ENCODE measurements at regions not wholly inside any gene's neighbourhood (a gene's known extent, or its start where the extent isn't known, plus 50 kb on each side); places are given as distances from the start of the nearest gene placed in this dataset.
"Not testable (repeated sequence)": the region's sequence is repeated elsewhere in the genome, so short reads cannot be mapped to it uniquely, and the experiment has no call there.

DNA sequence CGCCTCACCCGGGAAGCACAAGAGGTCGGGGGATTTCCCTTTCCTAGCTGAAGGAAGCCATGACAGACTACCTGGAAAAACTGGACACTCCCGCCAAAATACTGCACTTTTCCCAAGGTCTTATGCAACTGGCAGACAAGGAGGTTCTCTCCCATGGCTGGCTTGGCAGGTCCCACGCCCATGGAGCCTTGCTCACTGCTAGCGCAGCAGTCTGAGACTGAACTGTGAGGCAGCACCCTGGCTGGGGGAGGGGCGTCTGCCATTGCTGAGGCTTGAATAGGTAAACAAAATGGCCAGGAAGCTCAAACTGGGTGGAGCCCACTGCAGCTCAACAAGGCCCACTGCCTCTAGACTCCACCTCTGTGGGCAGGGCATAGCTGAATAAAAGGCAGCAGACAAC is 92.1 kb downstream of the C4BPA start:
- DNase-seq (ENCODE audit: low read depth) = not testable (repeated sequence)

DNA sequence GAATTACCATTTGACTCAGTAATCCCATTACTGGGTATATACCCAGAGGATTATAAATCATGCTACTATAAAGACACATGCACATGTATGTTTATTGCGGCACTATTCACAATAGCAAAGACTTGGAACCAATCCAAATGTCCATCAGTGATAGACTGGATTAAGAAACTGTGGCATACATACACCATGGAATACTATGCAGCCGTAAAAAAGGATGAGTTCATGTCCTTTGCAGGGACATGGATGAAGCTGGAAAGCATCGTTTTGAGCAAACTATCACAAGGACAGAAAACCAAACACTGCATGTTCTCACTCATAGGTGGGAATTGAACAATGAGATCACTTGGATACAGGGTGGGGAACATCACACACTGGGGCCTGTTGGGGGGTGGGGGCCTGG is 97.5 kb downstream of the C4BPA start:
- not testable (repeated sequence) for DNase-seq (ENCODE audit: low read depth)

DNA sequence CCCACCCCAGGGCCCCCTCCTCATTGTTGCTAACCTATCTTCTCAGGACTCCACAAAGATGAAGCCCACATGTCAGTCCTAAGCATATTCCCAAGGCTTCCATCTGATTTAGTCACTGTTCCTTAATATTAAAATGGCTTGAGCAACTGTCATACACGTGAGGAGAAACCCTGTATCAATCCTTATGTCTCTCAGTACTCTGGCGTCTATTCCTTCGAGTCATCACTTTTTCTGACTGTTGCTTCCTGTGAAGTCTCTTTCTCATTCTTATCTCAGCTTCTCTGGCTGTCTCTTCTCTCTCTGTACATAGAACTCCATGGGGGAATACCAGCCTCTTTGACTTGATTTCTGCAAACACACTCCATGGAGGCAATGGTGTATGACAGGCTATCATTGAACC is 98.4 kb downstream of the C4BPA start:
- no peak for DNase-seq (ENCODE audit: low read depth)

DNA sequence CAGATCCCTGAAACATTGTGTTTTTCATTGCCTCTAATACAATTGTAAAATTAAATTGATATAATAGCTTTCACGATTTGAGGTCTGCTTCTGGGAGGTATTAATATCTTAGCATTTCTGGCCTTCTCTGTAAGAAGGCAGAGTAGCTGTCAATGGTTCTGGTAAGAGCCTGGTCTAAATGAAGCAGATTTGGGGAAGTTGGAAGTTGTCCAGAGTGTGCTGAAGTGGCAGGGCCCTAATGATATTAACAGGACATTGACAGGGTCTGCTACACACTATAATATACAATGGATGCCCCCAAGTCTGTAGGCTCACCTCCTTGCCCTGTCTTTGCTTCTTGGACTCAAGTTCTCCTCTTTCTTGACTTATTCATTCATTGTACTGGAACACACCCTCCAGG is 99.5 kb downstream of the C4BPA start:
- DNase-seq (ENCODE audit: low read depth) = no peak

DNA sequence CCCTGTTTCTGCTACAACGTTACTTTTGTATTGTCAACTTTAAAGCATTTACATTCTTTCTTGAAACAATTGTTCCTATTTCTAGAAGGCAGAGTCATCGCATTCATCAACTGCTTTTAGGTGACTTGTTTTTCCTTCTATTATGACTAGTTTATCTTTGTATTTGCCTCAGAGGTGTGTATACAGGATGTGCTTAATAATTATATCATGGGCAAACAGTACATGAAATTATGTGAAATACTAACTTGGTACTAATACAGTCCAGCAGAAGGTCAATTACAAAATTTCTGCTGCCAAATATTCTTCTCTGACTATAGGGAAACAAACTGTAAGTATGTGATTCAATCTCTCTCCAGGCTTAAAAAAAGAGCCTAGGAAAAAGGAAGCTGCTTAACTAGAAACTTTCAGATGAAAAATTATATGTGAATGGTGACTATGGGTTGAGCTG is 101.6 kb downstream of the C4BPA start:
- no peak for DNase-seq (ENCODE audit: low read depth)

DNA sequence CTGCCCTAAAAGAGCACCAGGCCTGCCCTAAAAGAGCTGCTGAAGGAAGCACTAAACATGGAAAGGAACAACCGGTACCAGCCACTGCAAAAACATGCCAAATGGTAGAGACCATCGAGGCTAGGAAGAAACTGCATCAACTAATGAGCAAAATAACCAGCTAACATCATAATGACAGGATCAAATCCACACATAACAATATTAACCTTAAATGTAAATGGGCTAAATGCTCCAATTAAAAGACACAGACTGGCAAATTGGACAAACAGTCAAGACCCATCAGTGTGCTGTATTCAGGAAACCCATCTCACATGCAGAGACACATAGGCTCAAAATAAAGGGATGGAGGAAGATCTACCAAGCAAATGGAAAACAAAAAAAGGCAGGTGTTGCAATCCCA is 104.7 kb downstream of the C4BPA start:
- DNase-seq (ENCODE audit: low read depth) = not testable (repeated sequence)

DNA sequence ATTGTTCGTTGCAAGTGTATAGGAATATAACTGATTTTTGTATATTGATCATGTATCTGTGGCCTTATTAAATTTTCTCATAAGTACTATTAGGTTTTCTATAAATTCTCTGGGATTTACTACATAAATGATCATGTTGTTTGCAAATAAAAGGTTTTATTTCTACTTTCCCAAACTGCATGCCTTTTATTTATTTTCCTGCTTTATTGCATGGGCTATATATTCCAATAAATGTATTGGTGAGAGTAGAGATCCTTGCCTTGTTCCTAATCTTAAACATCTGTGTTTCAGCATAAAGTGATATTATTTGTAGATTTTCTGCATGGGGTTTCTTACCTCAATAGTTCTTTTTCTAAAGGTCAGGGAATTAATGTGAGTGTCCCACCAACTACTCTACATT is 107.0 kb upstream of the CD55 start:
- no peak for DNase-seq (ENCODE audit: low read depth)

DNA sequence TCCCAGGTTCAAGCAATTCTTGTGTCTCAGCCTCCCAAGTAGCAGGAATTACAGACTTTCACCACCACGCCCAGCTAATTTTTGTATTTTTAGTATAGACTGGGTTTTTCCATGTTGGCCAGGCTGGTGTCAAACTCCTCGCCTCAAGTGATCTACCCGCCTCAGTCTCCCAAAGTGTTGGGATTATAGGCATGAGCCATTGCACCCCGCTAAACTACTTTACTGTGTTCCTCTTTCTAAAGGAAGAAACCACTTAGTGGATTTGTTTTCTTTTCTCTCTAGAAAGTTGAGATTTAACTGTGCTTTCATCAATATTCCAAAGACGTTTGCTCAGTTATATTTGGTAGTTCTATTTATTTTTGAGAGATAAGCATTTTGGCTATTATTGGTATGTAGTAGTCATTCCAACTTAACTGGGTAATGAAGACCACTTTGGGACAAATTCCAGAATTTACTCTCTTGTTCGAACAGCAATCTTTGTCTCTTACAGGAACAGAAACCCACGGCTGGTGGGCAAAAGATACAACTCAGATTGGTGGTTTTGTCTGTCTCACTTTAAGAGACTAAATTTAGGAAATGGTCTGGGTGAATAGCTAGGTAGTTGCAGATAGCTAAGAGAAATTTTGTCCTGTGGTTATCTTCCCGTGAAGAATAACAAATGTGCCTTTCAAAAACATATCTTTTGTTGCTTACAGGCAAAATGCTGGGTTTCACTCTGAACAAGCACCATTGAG is 103.5 kb upstream of the CD55 start:
- no peak for DNase-seq (ENCODE audit: low read depth)

DNA sequence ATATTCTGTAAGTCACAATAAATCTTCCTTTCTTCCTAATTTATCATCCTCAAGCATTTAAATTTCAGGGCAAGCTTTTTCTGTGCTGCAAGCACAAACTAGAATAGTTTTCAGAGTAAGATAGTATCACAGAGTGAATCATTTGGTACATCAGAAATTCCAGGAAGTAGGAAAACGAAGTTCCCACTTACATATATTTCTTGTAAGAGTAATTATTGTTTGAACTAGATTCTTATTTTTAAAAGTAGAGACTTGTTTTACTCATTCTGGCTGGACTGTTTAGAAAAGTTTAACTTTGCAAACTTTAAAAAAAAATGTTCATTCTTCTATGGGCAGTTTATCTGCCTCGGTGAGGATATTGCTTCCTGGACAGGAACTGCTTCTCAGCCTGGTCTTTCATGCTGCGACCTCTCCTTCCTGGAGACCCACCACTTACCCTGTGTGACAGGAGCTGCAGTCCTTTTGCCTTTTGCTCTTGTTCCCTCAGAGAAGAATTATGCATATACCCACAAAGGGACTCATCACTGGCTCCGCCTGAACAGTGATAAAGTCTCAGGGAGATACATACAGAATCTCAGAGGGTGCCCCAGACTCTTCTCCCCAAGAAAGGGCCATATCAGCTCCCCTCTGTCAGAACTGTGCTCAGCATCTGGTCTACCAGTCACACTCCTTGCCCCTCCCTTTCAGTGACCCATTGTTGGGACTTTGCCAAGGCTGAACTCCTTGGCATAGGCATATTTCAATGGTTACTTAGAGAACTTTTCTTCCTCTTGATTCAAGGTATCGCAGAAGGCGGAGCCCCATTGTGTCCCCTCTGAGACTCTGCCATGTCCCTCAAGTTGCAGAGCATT is 102.7 kb upstream of the CD55 start:
- no peak for DNase-seq (ENCODE audit: low read depth)

DNA sequence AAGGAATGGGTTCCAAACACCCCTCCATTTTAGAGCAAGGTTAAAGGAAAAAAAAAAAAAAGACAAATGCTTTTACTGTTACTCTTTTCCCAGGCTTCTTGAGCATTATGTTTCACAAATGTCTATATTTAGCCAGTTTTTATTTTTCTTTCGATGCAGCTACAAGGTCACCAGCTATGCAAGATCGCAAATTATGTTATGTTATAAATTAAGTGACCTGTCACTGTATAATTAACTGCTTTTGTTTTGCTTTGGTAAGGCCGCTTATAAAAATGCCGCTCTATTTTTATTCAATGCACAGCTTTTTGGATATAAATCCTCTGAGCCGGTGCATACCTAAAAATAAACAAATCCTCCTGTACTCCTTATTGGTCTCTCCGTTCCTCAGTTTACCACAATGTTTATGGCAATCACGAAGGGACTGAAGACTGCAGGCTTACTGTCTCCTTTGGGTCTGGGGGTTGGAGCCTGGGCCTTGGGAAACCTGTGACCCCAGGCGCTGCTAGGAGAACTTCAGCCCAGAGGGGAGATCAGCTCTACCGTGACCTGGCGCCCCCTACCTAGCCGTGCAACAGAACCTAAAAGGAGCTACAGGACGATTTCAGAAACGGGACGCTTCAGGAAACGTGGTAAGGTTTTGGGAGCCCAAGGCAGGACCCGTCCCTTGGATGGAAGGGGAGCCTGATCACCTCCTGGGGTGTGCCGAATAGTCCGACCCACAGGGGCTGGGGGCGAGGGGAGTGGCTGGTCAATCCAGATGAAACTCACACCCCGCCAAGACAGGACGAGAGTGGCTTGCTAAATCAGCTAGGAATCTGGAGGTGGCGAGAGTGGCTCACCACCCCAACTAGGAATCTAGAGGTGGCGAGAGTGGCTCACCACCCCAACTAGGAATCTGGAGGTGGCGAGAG is 101.2 kb upstream of the CD55 start:
- DNase-seq (ENCODE audit: low read depth) = no peak

DNA sequence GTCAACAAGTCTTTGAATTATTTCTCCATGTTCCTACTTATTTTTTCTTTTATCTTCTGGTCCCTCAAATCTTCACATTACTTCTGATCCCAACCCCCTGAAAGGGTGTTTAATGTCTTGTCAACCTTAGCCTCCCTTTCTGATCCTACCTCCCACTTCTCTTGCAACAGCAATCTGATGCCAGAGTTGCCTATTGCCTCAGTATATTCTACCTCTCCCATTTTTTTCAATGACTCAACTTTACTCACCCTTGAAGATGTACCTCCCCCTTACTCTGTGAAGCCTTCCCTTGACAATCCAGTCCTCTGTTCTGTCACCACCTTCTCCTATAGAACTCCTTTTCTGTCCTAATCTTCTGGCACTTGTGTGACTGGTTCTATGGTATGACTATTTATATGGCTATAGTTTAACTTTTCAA is 99.5 kb upstream of the CD55 start:
- no peak for DNase-seq (ENCODE audit: low read depth)

DNA sequence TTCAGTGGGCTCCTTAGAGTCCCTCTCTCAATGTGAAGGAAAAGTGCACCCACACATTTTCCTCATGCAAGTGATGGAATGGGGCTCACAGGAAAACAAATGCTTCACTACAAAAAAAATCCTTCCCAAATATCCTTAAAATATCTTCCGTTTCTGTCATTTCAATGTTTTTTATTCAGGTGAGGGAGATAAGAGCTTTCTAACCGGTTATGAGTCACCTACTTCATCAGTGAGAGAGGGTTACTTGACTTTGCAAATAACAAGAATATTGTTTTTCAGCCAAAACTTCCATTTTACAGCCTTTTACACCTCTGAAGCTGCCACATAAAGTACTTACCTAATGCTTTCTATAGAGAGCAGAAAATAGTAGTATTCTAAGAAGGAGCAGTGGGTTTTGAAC is 98.3 kb upstream of the CD55 start:
- no peak for DNase-seq (ENCODE audit: low read depth)

DNA sequence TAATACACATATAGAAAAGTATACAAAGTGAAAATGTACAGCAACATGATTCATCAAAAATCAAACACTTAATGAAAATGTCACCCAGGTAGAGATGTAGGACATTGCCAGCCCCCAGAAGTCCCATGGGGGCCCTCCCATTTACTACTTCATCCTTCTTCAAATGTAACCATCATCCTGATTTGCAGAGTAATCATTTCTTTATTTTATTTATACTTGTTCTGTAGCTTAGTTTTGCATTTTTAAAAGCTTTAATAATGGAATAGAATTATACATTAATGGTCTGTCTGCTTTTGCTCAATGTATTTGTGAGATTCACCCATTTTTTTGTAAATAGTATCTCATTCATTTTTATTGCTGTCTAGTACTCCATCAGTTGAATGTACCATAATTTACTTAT is 96.8 kb upstream of the CD55 start:
- DNase-seq (ENCODE audit: low read depth) = no peak

DNA sequence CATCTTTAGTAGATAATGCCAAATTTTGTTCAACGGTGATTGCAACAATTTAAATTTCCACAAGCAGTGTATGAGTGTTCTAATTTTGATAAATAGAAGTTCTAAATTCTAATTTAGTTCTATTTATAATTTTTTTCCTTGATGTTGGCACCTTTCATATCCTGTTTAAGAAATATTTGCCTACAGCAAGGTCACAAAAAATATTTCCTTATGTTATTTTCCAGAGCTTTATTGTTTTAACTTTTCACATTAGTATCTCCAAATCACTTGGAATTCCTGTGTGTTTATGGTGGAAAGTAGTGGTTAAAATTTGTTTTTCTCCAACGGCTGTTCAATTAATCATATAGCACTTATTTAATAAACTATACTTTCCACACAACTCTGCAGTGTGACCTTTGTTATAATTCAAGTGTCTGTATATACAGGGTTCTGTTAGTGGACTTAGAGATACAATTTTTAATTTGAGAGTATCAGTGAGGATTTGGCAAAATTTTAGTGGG is 94.3 kb upstream of the CD55 start:
- no peak for DNase-seq (ENCODE audit: low read depth)

DNA sequence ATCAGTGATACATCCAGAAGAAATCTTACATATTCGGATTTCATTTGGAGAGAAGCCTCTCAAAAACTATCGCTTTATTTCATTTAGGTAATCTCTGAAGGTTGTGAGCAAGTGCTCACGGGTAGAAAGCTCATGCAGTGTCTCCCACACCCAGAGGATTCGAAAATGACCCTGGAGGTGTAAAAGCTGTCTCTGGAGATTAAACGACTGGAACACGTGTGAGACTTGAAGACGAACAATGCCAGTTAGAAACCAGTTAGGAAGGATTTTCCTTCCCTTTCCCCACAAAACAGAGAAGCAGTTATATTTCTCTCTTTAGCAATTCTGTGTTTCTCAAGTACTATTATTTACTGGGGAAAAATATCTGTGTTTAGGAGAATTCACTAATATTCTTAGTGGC is 92.5 kb upstream of the CD55 start:
- no peak for DNase-seq (ENCODE audit: low read depth)

DNA sequence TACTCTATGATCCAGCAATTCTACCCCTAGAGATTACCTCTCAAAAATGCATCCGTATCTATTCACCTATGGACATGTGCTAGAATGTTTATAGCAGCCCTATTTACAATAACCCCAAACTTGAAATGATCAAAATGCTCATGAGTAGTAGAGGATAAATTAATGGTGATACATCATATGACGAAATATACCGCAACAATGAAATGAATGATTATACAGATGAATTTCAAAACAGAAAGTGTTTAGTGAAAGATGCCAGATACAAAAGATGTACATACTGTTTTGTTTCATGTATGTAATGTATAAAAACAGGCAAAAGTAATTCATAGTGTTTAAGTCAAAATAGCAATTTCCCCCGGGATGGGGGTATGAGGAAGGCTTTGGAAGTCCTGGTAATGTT is 91.0 kb upstream of the CD55 start:
- DNase-seq (ENCODE audit: low read depth) = no peak

DNA sequence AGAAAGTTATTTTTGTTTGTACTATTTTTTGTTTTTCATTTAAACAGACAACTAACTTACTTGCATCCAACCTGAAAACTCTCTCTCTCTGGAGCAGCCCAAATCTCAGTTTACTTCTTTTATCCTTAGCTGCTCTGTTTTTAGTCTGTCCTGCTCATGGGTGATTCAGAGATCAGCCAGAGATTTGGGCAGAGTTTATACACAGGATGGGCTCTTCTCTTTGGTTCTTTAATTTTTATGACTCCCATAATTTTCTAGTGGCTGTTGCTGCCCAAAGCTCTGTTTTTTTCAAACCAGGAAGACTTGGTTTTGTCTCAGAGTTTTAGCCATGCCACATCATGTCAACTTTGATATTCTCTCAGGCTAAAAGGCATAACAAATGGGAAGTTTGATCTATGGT is 86.8 kb upstream of the CD55 start:
- DNase-seq (ENCODE audit: low read depth) = no peak

DNA sequence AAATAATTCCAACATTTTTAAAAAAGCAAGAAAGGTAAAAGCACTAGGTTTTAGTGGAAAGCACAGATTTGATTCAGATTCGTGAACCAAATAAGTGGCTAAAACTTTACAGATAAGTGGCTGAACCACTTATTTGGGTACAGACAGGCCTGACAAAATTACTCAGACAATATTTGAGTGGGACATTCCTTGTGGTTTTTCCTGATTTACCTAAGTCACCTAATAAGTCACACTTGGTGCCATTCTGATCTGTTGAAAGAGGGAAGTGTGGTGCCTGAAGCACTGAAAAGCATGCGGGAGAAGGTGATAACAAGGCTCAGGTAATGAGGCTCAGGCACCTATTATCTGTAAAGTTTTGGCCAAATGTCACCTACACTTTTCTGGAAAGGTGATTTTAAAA is 81.6 kb upstream of the CD55 start:
- DNase-seq (ENCODE audit: low read depth) = no peak

DNA sequence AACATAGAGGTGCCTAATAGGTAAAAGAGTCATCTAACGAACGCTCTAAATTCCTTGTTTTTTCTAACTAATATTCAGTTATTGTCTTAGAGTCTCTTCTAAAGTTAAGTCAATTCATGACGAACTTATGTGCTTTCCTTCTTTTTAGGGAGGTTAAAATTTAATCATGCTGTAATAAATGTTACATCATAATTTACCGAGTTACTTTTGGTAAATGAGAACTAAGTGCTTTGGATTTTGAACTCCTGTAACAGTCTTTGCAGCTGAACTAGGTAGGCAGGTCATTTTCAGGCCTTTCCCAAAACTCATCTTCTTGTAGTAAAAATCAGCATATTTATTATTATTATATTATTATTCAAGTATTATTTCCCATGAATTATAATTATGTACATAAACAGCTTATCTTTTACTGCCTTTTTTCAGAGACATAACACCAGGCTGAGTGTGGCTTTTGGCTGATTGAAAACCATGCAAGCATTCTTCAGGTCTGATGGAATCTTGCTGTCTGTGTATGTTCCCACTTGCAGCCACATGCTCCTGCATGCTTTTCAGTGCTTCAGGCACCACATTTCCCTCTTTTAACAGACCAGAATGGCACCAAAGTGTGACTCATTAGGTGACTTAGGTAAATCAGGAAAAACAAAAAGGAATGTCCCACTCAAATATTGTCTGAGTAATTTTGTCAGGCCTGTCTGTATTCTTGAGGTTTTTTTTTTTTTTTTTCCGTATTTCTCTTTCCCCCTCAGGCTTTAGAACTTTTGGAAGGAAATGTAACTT is 81.0 kb upstream of the CD55 start:
- DNase-seq (ENCODE audit: low read depth) = peak; percentile 70

DNA sequence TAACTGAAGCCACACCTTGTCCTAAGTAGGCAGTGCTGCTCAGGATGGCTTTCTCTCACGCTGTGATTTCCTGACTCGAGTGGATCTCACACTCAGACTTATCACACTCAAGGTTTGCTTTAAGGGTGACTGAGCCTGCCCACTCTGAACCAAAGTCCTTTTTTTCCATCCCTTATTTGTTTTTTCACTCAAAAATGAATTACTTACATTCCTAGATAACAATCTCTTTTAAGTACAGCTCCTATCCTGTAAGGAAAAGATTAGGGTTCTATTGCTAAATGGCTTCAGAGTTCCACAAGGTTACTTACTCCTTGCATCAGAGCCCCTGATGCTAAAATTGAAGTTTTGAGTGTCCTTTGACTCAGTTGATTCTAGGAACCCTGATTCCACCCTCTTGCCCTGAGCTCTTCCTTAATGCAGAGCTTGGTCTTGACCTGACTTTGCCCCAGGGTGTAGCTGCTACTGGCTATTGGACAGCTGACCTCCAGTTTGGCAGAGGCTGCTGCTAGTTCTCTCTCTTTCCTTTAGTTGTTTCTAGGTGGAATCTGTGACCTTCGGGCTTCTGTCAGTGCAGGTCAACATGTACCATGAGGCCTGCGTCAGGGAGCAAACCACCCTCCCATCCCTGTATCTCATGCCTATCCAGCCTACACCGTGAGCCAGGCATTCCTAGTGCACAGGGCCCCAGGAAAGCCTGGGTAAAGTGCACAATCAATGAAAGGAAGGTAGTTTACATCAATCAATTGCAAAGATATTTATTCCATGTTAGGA is 80.1 kb upstream of the CD55 start:
- DNase-seq (ENCODE audit: low read depth) = no peak
